OCI-LY7 (cell line): ENCODE measurements at regions not wholly inside any gene's neighbourhood (a gene's known extent, or its start where the extent isn't known, plus 50 kb on each side); places are given as distances from the start of the nearest gene placed in this dataset.

Experiments
- BruUV-seq: library from RNA; stranded (reverse); fragments of 400-500 nt; replicated peaks from 2 replicates; lab custom pipeline; 2021; lab: Mats Ljungman, UMichigan
- CTCF ChIA-PET: fragments of 300-600 bp; sonication (Branson Sonifier 250); formaldehyde crosslinking; loops from one replicate; lab custom pipeline; 2022; ENCODE audit warnings: antibody characterized with exemption; ENCODE audit not compliant: unreplicated experiment; lab: Charles Lee
- POLR2A ChIA-PET: fragments of 300-600 bp; sonication (Branson Sonifier 250); formaldehyde crosslinking; loops from one replicate; lab custom pipeline; 2022; ENCODE audit warnings: antibody characterized with exemption; lab: Charles Lee
- DNase-seq: peaks from one replicate; pipeline ENCODE4 v3.0.0-alpha.2; 2015; ENCODE audit warnings: low spot score
- H2AFZ ChIP-seq: fragments of 200-600 bp; sonication (generic), shearing (Covaris generic); 2 replicates; pipeline ENCODE4 v1.6.1; 2014; ENCODE audit warnings: mild to moderate bottlenecking, antibody characterized with exemption, low read length, moderate library complexity
- H3K27ac ChIP-seq: fragments of 200-600 bp; sonication (generic); 2 replicates; pipeline ENCODE4 v1.5.1; 2014; ENCODE audit warnings: mixed run types, low read depth, mild to moderate bottlenecking, moderate library complexity, low read length, inconsistent platforms; ENCODE audit not compliant: poor library complexity, severe bottlenecking
- H3K36me3 ChIP-seq: fragments of 200-600 bp; sonication (generic); 2 replicates; pipeline ENCODE4 v1.6.1; 2014; ENCODE audit warnings: mild to moderate bottlenecking, antibody characterized with exemption, low read length, moderate library complexity, mixed read lengths; ENCODE audit not compliant: insufficient read depth
- H3K4me1 ChIP-seq: fragments of 200-600 bp; sonication (generic); 2 replicates; pipeline ENCODE4 v1.5.1; 2014; ENCODE audit warnings: mild to moderate bottlenecking, low read length; ENCODE audit not compliant: insufficient read depth, poor library complexity, severe bottlenecking
- H3K4me2 ChIP-seq: fragments of 200-600 bp; sonication (generic); 2 replicates; pipeline ENCODE4 v1.6.1; 2014; ENCODE audit warnings: mild to moderate bottlenecking, low read length
- H3K4me3 ChIP-seq: fragments of 200-600 bp; sonication (generic); 2 replicates; pipeline ENCODE4 v1.5.1; 2014; ENCODE audit warnings: mild to moderate bottlenecking, low read depth, low read length; ENCODE audit not compliant: poor library complexity, severe bottlenecking
- H3K79me2 ChIP-seq: fragments of 200-600 bp; sonication (generic); 2 replicates; pipeline ENCODE4 v1.6.1; 2016; ENCODE audit warnings: low read depth, mild to moderate bottlenecking, low read length, moderate library complexity, mixed read lengths; ENCODE audit not compliant: insufficient read depth
- H3K9me2 ChIP-seq: fragments of 200-600 bp; sonication (generic); 2 replicates; pipeline ENCODE4 v1.6.1; 2016; ENCODE audit warnings: mild to moderate bottlenecking, low read length, mixed read lengths; ENCODE audit not compliant: insufficient read depth
- H3K9me3 ChIP-seq: fragments of 200-600 bp; sonication (generic); 2 replicates; pipeline ENCODE4 v1.6.1; 2014; ENCODE audit warnings: mild to moderate bottlenecking, mixed run types, low read length, mixed read lengths
- H4K20me1 ChIP-seq: fragments of 200-600 bp; sonication (generic); 2 replicates; pipeline ENCODE4 v1.6.1; 2014; ENCODE audit warnings: mild to moderate bottlenecking, antibody characterized with exemption, low read length, moderate library complexity, mixed read lengths; ENCODE audit not compliant: insufficient read depth
- CTCF ChIP-seq: fragments of 200-600 bp; sonication (generic); conservative IDR thresholded peaks from 2 replicates; pipeline ENCODE4 v1.5.1; 2014; ENCODE audit warnings: mild to moderate bottlenecking, antibody characterized with exemption, low read length, moderate library complexity, mixed read lengths
- EZH2phosphoT487 ChIP-seq: fragments of 200-600 bp; sonication (generic); IDR thresholded peaks from 2 replicates; pipeline ENCODE4 v1.6.1; 2018; ENCODE audit warnings: low read depth, borderline replicate concordance, mild to moderate bottlenecking, mixed run types, antibody characterized with exemption, low read length, moderate library complexity, mixed read lengths
- intact Hi-C: fragments of 100-400 bp; cut with micrococcal nuclease; formaldehyde crosslinking; loops from one replicate; pipeline ENCODE4 v1.10.0; 2022; ENCODE audit not compliant: unreplicated experiment

- Histone ChIP-seq H3K79me2 (no peaks in the 10 kb centered on the region), H3K9me3 (no peaks in the 10 kb centered on the region), H3K9me2 (no peaks in the 10 kb centered on the region), H3K36me3 (no peaks in the 10 kb centered on the region), H2AFZ (no peak overlapping the region), H3K4me1 (no peaks in the 10 kb centered on the region), H4K20me1 (no peaks in the 10 kb centered on the region), H3K27ac (no peak overlapping the region), H3K4me3 (no peak overlapping the region), H3K4me2 (no peak overlapping the region)
- intact Hi-C loops = no loop called here
- no peak for DNase-seq
- TF ChIP-seq CTCF (no peak), EZH2phosphoT487 (no peak)
- ChIA-PET POLR2A (interaction anchor here (0.6 to 0.7 kb wide), 2 partner anchors 193 to 360 kb away, joined by 3 to 4 read pairs; no protein-coding TSS in a partner anchor), CTCF (no interaction called here)
- no TSS peak for BruUV-seq
Observed at GRCh38 chr4:176443646-176444409, 124.1 kb downstream of the SPCS3 start.

GRCh38 chr4:176444741-176445140 lies 125.0 kb downstream of the SPCS3 start:
- intact Hi-C loops = no loop called here
- no peaks in the 10 kb centered on the region for H3K79me2 ChIP-seq
- no peak overlapping the region for H2AFZ ChIP-seq
- BruUV-seq = no TSS peak
- CTCF ChIA-PET = no interaction called here
- H3K27ac ChIP-seq = no peak overlapping the region
- no peaks in the 10 kb centered on the region for H3K9me2 ChIP-seq
- POLR2A ChIA-PET = interaction anchor here (0.6 to 1.5 kb wide), 4 partner anchors 25 to 262 kb away, joined by 3 to 6 read pairs (median 4); no protein-coding TSS in a partner anchor
- no peak overlapping the region for H3K4me3 ChIP-seq
- no peak overlapping the region for H3K4me2 ChIP-seq
- no peaks in the 10 kb centered on the region for H4K20me1 ChIP-seq
- no peaks in the 10 kb centered on the region for H3K36me3 ChIP-seq
- H3K9me3 ChIP-seq = no peaks in the 10 kb centered on the region
- TF ChIP-seq EZH2phosphoT487 = no peak
- no peak for TF ChIP-seq CTCF
- H3K4me1 ChIP-seq = no peaks in the 10 kb centered on the region
- no peak for DNase-seq

GRCh38 chr4:176448761-176449160 lies 129.0 kb downstream of the SPCS3 start:
- ChIA-PET POLR2A (no interaction called here), CTCF (no interaction called here)
- TF ChIP-seq CTCF = no peak
- Histone ChIP-seq H3K9me2 (no peaks in the 10 kb centered on the region), H3K27ac (no peak overlapping the region), H3K36me3 (no peaks in the 10 kb centered on the region), H2AFZ (no peak overlapping the region), H3K9me3 (no peaks in the 10 kb centered on the region), H3K79me2 (no peaks in the 10 kb centered on the region), H4K20me1 (no peaks in the 10 kb centered on the region), H3K4me2 (no peak overlapping the region), H3K4me1 (no peaks in the 10 kb centered on the region), H3K4me3 (no peak overlapping the region)
- intact Hi-C loops = no loop called here
- BruUV-seq = no TSS peak
- DNase-seq = no peak
